ENCODE measurements at regions not wholly inside any gene's neighbourhood (a gene's known extent, or its start where the extent isn't known, plus 50 kb on each side); places are given as distances from the start of the nearest gene placed in this dataset.

DNA sequence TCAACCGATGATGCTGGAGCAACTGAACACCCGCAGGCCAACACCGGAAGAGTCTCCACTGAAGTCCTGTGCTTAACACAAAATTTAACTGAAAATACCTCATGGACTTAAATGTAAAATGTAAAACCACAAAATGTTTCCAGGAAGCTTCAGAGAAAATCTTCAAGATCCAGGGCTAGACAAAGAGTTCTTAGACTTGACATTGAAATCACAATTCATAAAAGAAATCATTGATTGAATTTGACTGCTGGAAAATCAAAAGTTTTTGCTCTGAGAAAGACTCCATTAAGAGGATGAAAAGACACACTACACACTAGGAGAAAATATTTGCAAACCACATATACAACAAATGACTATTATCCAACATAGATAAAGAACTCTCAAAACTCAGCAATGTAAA, 234.7 kb upstream of the PPP2R2D start:
- no peak overlapping the region for H3K9ac ChIP-seq (ENCODE audit: low read length)
- no peaks in the 10 kb centered on the region for H3K36me3 ChIP-seq (ENCODE audit: control insufficient read depth, low read depth, low read length)
- no peaks in the 10 kb centered on the region for H3K9me3 ChIP-seq (ENCODE audit: control insufficient read depth, low read depth, low read length)
- H3K4me3 ChIP-seq (ENCODE audit: low read length), result no peak overlapping the region
- H3K4me1 ChIP-seq (ENCODE audit: control insufficient read depth, low read depth, low read length), result peaks cover 5% of the 10 kb centered on the region
- H3K27ac ChIP-seq (ENCODE audit: low read length), result no peak overlapping the region
- H3K27me3 ChIP-seq (ENCODE audit: control insufficient read depth, insufficient read depth, low read length), result no peaks in the 10 kb centered on the region

GRCh38 chr10:131667047-131667446, 233.8 kb upstream of the PPP2R2D start:
- Histone ChIP-seq H3K4me1 (ENCODE audit: control insufficient read depth, low read depth, low read length) (peaks cover 5% of the 10 kb centered on the region), H3K9ac (ENCODE audit: low read length) (no peak overlapping the region), H3K9me3 (ENCODE audit: control insufficient read depth, low read depth, low read length) (no peaks in the 10 kb centered on the region), H3K27ac (ENCODE audit: low read length) (no peak overlapping the region), H3K27me3 (ENCODE audit: control insufficient read depth, insufficient read depth, low read length) (no peaks in the 10 kb centered on the region), H3K36me3 (ENCODE audit: control insufficient read depth, low read depth, low read length) (no peaks in the 10 kb centered on the region), H3K4me3 (ENCODE audit: low read length) (no peak overlapping the region)

DNA sequence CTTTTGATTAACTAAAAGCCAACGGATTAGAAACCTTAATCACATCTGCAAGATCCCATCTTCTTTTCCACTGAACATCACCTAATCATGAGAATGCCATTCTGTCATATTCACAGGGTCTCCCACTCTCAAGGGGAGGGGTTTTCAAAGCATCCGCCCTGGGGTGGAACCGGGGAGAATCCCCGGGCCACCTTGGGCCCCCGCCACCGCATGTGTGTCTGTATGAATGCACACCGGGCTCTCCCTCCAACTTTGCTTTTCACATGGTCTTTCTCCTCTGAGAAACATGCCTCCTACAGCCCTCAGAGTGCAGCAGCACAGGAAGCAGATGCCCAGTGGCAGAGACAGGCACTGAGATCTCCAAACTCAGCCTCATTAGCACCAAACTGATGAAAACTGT, 233.2 kb upstream of the PPP2R2D start:
- no peak overlapping the region for H3K9ac ChIP-seq (ENCODE audit: low read length)
- H3K9me3 ChIP-seq (ENCODE audit: control insufficient read depth, low read depth, low read length), result no peaks in the 10 kb centered on the region
- H3K4me3 ChIP-seq (ENCODE audit: low read length), result no peak overlapping the region
- H3K4me1 ChIP-seq (ENCODE audit: control insufficient read depth, low read depth, low read length), result peaks cover 5% of the 10 kb centered on the region
- H3K27ac ChIP-seq (ENCODE audit: low read length), result no peak overlapping the region
- no peaks in the 10 kb centered on the region for H3K36me3 ChIP-seq (ENCODE audit: control insufficient read depth, low read depth, low read length)
- H3K27me3 ChIP-seq (ENCODE audit: control insufficient read depth, insufficient read depth, low read length), result no peaks in the 10 kb centered on the region

- H3K36me3 ChIP-seq (ENCODE audit: control insufficient read depth, low read depth, low read length), result no peaks in the 10 kb centered on the region
- no peaks in the 10 kb centered on the region for H3K4me1 ChIP-seq (ENCODE audit: control insufficient read depth, low read depth, low read length)
- no peaks in the 10 kb centered on the region for H3K27me3 ChIP-seq (ENCODE audit: control insufficient read depth, insufficient read depth, low read length)
- no peak overlapping the region for H3K27ac ChIP-seq (ENCODE audit: low read length)
- no peak overlapping the region for H3K9ac ChIP-seq (ENCODE audit: low read length)
- H3K9me3 ChIP-seq (ENCODE audit: control insufficient read depth, low read depth, low read length), result no peaks in the 10 kb centered on the region
- H3K4me3 ChIP-seq (ENCODE audit: low read length), result no peak overlapping the region
Measured at GRCh38 chr10:131668903-131669302, 231.9 kb upstream of the PPP2R2D start.

DNA sequence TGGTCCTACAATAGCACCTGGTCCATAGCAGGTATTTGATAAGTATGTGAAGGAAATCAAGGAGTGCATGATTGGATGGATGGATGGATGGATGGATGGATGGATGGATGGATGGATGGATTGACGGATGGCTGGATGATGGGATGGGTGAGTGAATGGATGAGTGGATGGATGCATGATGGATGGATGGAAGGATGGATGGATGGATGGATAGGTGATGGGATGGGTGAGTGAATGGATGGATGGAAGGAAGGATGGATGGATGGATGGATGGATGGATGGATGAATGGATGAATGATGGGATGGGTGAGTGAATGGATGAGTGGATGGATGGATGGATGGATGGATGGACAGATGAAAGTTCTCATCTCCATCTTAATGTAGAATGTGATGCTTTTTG, 231.0 kb upstream of the PPP2R2D start:
- no peak overlapping the region for H3K4me3 ChIP-seq (ENCODE audit: low read length)
- no peak overlapping the region for H3K27ac ChIP-seq (ENCODE audit: low read length)
- H3K27me3 ChIP-seq (ENCODE audit: control insufficient read depth, insufficient read depth, low read length), result no peaks in the 10 kb centered on the region
- H3K9ac ChIP-seq (ENCODE audit: low read length), result no peak overlapping the region
- H3K4me1 ChIP-seq (ENCODE audit: control insufficient read depth, low read depth, low read length), result no peaks in the 10 kb centered on the region
- H3K9me3 ChIP-seq (ENCODE audit: control insufficient read depth, low read depth, low read length), result no peaks in the 10 kb centered on the region
- H3K36me3 ChIP-seq (ENCODE audit: control insufficient read depth, low read depth, low read length), result no peaks in the 10 kb centered on the region

DNA sequence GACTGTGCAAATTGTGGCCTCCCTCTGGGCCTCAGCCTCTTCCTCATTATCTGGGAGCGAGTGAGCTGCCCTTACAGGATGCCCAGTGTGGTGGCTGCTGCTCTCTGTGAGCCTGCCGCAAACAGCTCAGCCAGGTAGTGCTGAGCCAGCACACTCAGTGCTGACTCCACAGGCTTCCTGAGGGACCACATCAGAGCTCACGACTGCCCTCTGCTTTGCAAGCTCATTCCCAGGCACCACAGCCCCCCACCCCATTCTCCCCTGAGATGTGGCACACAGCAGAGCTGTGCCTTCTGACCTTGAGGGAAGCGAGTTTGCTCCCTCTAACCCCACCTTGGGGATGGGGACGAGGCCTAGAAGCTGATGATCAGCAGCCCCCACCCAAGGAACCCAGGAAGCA, 230.5 kb upstream of the PPP2R2D start:
- Histone ChIP-seq H3K9me3 (ENCODE audit: control insufficient read depth, low read depth, low read length) (no peaks in the 10 kb centered on the region), H3K27me3 (ENCODE audit: control insufficient read depth, insufficient read depth, low read length) (peaks cover 5% of the 10 kb centered on the region)

DNA sequence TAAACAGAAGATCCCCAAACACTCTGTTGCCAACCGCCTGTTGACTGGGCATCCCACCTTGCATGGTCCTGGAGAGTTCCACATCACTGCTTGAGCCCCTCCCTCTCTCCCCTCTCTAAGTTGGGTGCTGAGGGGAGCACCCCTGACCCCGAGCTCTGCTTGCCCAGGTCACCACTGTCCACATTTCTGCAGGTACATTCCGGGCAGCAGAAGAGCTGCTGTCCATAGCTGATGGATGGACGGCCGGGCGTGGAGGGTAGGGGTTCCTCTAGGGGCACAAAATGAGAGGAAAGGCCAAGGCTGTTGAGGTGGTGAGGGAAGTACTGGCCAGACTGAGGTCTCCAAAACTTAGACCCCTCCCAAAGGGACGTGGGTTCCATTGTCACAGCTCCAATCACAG, 227.4 kb upstream of the PPP2R2D start:
- H3K9me3 ChIP-seq (ENCODE audit: control insufficient read depth, low read depth, low read length), result no peaks in the 10 kb centered on the region
- H3K4me3 ChIP-seq (ENCODE audit: low read length), result no peak overlapping the region
- peaks cover 21% of the 10 kb centered on the region for H3K4me1 ChIP-seq (ENCODE audit: control insufficient read depth, low read depth, low read length)
- H3K27ac ChIP-seq (ENCODE audit: low read length), result no peak overlapping the region
- no peak overlapping the region for H3K9ac ChIP-seq (ENCODE audit: low read length)
- no peaks in the 10 kb centered on the region for H3K36me3 ChIP-seq (ENCODE audit: control insufficient read depth, low read depth, low read length)
- H3K27me3 ChIP-seq (ENCODE audit: control insufficient read depth, insufficient read depth, low read length), result peaks cover 15% of the 10 kb centered on the region

More for the DNA sequence above, 230.5 kb upstream of the PPP2R2D start:
- Histone ChIP-seq H3K4me3 (ENCODE audit: low read length) (no peak overlapping the region), H3K9ac (ENCODE audit: low read length) (no peak overlapping the region), H3K4me1 (ENCODE audit: control insufficient read depth, low read depth, low read length) (no peaks in the 10 kb centered on the region), H3K27ac (ENCODE audit: low read length) (no peak overlapping the region), H3K36me3 (ENCODE audit: control insufficient read depth, low read depth, low read length) (no peaks in the 10 kb centered on the region)

GRCh38 chr10:131674130-131674529, 226.7 kb upstream of the PPP2R2D start:
- no peaks in the 10 kb centered on the region for H3K36me3 ChIP-seq (ENCODE audit: control insufficient read depth, low read depth, low read length)
- no peak overlapping the region for H3K4me3 ChIP-seq (ENCODE audit: low read length)
- no peak overlapping the region for H3K9ac ChIP-seq (ENCODE audit: low read length)
- H3K9me3 ChIP-seq (ENCODE audit: control insufficient read depth, low read depth, low read length), result no peaks in the 10 kb centered on the region
- no peak overlapping the region for H3K27ac ChIP-seq (ENCODE audit: low read length)
- H3K4me1 ChIP-seq (ENCODE audit: control insufficient read depth, low read depth, low read length), result peaks cover 21% of the 10 kb centered on the region
- peaks cover 15% of the 10 kb centered on the region for H3K27me3 ChIP-seq (ENCODE audit: control insufficient read depth, insufficient read depth, low read length)

DNA sequence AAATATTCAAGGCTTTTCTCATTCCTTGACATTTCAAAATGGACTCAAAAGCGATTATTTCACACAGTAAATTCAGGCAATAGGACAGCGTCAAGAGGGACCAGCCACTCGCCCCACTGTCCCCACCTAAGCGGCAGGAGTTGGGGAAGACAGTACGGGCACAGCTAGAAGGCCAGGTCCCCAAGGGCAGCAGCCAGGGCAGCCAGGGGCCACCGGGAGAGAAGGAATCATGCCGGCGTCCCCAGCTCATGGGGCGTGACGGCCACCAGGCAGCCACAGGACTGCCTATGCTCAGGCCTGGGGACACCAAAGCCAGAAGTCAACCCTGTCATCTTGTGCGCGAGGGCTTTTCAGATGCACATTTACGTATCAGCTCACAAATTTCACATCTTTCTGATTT, 225.7 kb upstream of the PPP2R2D start:
- Histone ChIP-seq H3K36me3 (ENCODE audit: control insufficient read depth, low read depth, low read length) (no peaks in the 10 kb centered on the region), H3K27me3 (ENCODE audit: control insufficient read depth, insufficient read depth, low read length) (peaks cover 15% of the 10 kb centered on the region), H3K4me1 (ENCODE audit: control insufficient read depth, low read depth, low read length) (peaks cover 21% of the 10 kb centered on the region), H3K9me3 (ENCODE audit: control insufficient read depth, low read depth, low read length) (no peaks in the 10 kb centered on the region), H3K27ac (ENCODE audit: low read length) (no peak overlapping the region), H3K9ac (ENCODE audit: low read length) (no peak overlapping the region), H3K4me3 (ENCODE audit: low read length) (no peak overlapping the region)

DNA sequence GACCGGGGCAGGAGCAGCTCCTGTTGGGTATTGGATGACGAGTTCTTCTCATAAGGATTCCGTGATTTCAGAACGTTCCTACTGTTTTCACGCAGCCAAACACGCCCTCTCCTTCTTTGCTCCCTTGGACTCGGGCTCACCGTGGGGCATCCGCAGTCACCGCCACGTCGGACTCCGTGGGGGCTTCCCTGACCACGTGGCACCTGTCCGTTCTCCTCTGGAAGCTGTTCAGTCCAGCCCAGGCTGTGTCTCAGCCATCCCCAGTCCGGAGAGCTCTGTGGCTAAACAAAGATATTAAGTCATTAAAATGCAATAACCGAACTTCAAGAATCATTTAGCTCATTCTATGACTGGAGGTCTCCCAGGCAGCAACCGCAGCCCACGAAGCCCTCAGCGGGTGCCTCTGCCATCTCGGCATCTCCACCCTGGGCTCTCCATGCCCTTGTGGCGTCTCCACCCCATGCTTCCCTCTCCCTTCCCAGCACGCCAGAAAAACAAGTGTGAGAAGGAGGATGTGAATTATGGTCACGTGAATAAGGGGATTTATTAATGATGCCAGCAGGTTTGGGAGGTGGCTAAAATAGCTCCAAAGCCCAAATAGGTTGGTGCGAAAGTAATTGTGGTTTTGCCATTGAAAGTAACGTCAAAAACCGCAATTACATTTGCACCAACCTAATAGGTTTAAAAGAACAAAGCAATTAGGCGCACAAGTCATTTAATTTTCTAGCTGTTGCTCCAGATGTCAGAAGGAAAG, 224.6 kb upstream of the PPP2R2D start:
- no peaks in the 10 kb centered on the region for H3K36me3 ChIP-seq (ENCODE audit: control insufficient read depth, low read depth, low read length)
- no peak overlapping the region for H3K9ac ChIP-seq (ENCODE audit: low read length)
- no peaks in the 10 kb centered on the region for H3K9me3 ChIP-seq (ENCODE audit: control insufficient read depth, low read depth, low read length)
- H3K4me3 ChIP-seq (ENCODE audit: low read length), result peak overlapping the region; percentile 53
- peaks cover 15% of the 10 kb centered on the region for H3K27me3 ChIP-seq (ENCODE audit: control insufficient read depth, insufficient read depth, low read length)
- H3K27ac ChIP-seq (ENCODE audit: low read length), result no peak overlapping the region
- peaks cover 21% of the 10 kb centered on the region for H3K4me1 ChIP-seq (ENCODE audit: control insufficient read depth, low read depth, low read length)

- Histone ChIP-seq H3K9ac (ENCODE audit: low read length) (peak overlapping the region; percentile 14), H3K9me3 (ENCODE audit: control insufficient read depth, low read depth, low read length) (no peaks in the 10 kb centered on the region), H3K36me3 (ENCODE audit: control insufficient read depth, low read depth, low read length) (no peaks in the 10 kb centered on the region), H3K27ac (ENCODE audit: low read length) (no peak overlapping the region), H3K27me3 (ENCODE audit: control insufficient read depth, insufficient read depth, low read length) (peaks cover 15% of the 10 kb centered on the region), H3K4me1 (ENCODE audit: control insufficient read depth, low read depth, low read length) (peaks cover 21% of the 10 kb centered on the region), H3K4me3 (ENCODE audit: low read length) (peak overlapping the region; percentile 53)
Measured at GRCh38 chr10:131676800-131677421, 223.9 kb upstream of the PPP2R2D start.

GRCh38 chr10:131677671-131678070, 223.1 kb upstream of the PPP2R2D start:
- H3K9me3 ChIP-seq (ENCODE audit: control insufficient read depth, low read depth, low read length), result no peaks in the 10 kb centered on the region
- peaks cover 21% of the 10 kb centered on the region for H3K4me1 ChIP-seq (ENCODE audit: control insufficient read depth, low read depth, low read length)
- H3K36me3 ChIP-seq (ENCODE audit: control insufficient read depth, low read depth, low read length), result no peaks in the 10 kb centered on the region
- no peak overlapping the region for H3K9ac ChIP-seq (ENCODE audit: low read length)
- no peak overlapping the region for H3K27ac ChIP-seq (ENCODE audit: low read length)
- H3K27me3 ChIP-seq (ENCODE audit: control insufficient read depth, insufficient read depth, low read length), result peaks cover 15% of the 10 kb centered on the region
- H3K4me3 ChIP-seq (ENCODE audit: low read length), result no peak overlapping the region

Measured in iPS-18a (cell line).